HG03175 (cell line): ENCODE measurements at regions not wholly inside any gene's neighbourhood (a gene's known extent, or its start where the extent isn't known, plus 50 kb on each side); places are given as distances from the start of the nearest gene placed in this dataset.

Experiments used
- ATAC-seq: cut with Tn5 transposase; IDR thresholded peaks from one replicate; pipeline ENCODE4 v1.9.1; 2021; ENCODE audit warnings: mild to moderate bottlenecking, moderate library complexity; ENCODE audit not compliant: unreplicated experiment

- no peak for ATAC-seq
Measured at GRCh38 chr10:4070184-4070583, 285.2 kb upstream of the KLF6 start.

- ATAC-seq = no peak
Measured at GRCh38 chr10:4069491-4069890, 284.5 kb upstream of the KLF6 start.

GRCh38 chr10:4068629-4069028, 283.6 kb upstream of the KLF6 start:
- no peak for ATAC-seq

GRCh38 chr10:4067931-4068561, 283.0 kb upstream of the KLF6 start:
- no peak for ATAC-seq

- peak; percentile 51 for ATAC-seq
Measured at GRCh38 chr10:4067531-4067930, 282.5 kb upstream of the KLF6 start.

GRCh38 chr10:4066581-4067390, 281.8 kb upstream of the KLF6 start:
- ATAC-seq = no peak

- ATAC-seq = no peak
Measured at GRCh38 chr10:4064489-4064888, 279.5 kb upstream of the KLF6 start.

GRCh38 chr10:4063717-4064116, 278.7 kb upstream of the KLF6 start:
- ATAC-seq = no peak

- ATAC-seq = no peak
Measured at GRCh38 chr10:4062751-4063150, 277.7 kb upstream of the KLF6 start.

- no peak for ATAC-seq
Measured at GRCh38 chr10:4062072-4062471, 277.1 kb upstream of the KLF6 start.

- ATAC-seq = no peak
Measured at GRCh38 chr10:4061441-4061951, 276.5 kb upstream of the KLF6 start.

- ATAC-seq = no peak
Measured at GRCh38 chr10:4059471-4060138, 274.6 kb upstream of the KLF6 start.

- no peak for ATAC-seq
Measured at GRCh38 chr10:4058514-4059029, 273.6 kb upstream of the KLF6 start.

- no peak for ATAC-seq
Measured at GRCh38 chr10:4057725-4058513, 272.9 kb upstream of the KLF6 start.

- no peak for ATAC-seq
Measured at GRCh38 chr10:4057021-4057420, 272.0 kb upstream of the KLF6 start.

GRCh38 chr10:4054656-4055435, 269.8 kb upstream of the KLF6 start:
- no peak for ATAC-seq

GRCh38 chr10:4053940-4054339, 268.9 kb upstream of the KLF6 start:
- ATAC-seq = no peak

GRCh38 chr10:4051641-4052151, 266.7 kb upstream of the KLF6 start:
- ATAC-seq = no peak

GRCh38 chr10:4051011-4051640, 266.1 kb upstream of the KLF6 start:
- ATAC-seq = no peak
